ENCODE measurements at regions not wholly inside any gene's neighbourhood (a gene's known extent, or its start where the extent isn't known, plus 50 kb on each side); places are given as distances from the start of the nearest gene placed in this dataset.

DNA sequence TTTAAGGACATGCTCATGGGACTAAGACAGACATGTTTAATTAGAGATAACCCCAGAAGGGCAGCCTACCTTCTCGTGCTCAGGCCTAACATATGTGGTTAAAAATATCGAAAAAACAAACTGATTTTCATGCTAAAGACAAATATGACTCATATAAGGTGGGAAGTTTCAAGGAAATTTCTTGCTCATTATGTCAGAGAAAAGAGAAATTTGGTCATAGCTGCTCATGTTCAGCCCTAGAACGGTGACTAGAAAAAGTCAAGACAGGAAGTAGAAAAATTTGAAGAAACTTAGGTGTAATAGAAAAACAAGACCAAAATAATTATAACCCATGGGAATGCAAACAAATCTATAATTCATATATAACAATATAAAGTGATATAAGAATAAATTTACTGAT lies 120.6 kb downstream of the PRDM9 start:
- Mint-ChIP-seq H3K9me3 (peaks cover 5 to 26% (median 15%) of the 10 kb centered on the region in 5 donors), H3K4me1 (no peaks in the 10 kb centered on the region), H3K4me3 (no peak overlapping the region), H3K27ac (no peak overlapping the region), H3K27me3 (no peaks in the 10 kb centered on the region), H3K36me3 (no peaks in the 10 kb centered on the region)
- Histone ChIP-seq H3K4me1 (ENCODE audit: insufficient read depth, low read length) (no peaks in the 10 kb centered on the region), H3K36me3 (ENCODE audit: insufficient read depth, low read length) (no peaks in the 10 kb centered on the region), H3K27ac (ENCODE audit: low read depth, low read length) (no peak overlapping the region), H3K9me3 (ENCODE audit: low read length) (no peaks in the 10 kb centered on the region), H3K4me3 (ENCODE audit: low read length) (no peak overlapping the region), H3K27me3 (ENCODE audit: insufficient read depth, low read length, poor library complexity, severe bottlenecking) (no peaks in the 10 kb centered on the region)
- CTCF ChIA-PET: no interaction called here
- no peak for DNase-seq
- POLR2A ChIA-PET: no interaction called here

DNA sequence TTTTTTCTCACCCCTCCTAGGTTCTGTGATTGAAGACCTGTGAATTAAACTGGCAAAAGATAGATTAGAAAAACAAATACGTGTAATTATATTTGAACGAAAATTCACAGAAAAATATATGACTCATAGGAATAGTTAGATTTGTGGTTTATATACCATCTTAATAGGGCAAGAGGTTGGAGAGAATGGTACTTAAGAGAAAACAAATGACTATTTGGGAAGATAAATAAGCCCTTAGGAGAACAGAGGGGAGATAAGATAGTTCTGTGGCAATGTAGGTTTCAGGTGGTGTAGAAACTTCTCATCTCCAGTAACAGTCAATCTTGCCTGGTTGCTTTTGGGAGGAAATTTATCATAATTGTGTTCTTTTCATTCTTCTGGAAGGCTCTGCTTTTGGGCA lies 122.0 kb downstream of the PRDM9 start:
- DNase-seq: no peak
- CTCF ChIA-PET: no interaction called here
- Histone ChIP-seq H3K27me3 (ENCODE audit: insufficient read depth, low read length, poor library complexity, severe bottlenecking) (no peaks in the 10 kb centered on the region), H3K4me3 (ENCODE audit: low read length) (no peak overlapping the region), H3K36me3 (ENCODE audit: insufficient read depth, low read length) (no peaks in the 10 kb centered on the region), H3K27ac (ENCODE audit: low read depth, low read length) (no peak overlapping the region), H3K9me3 (ENCODE audit: low read length) (no peaks in the 10 kb centered on the region), H3K4me1 (ENCODE audit: insufficient read depth, low read length) (no peaks in the 10 kb centered on the region)
- Mint-ChIP-seq H3K27ac (no peak overlapping the region), H3K27me3 (no peaks in the 10 kb centered on the region), H3K4me3 (no peak overlapping the region), H3K36me3 (no peaks in the 10 kb centered on the region), H3K9me3 (peaks cover 5 to 21% (median 15%) of the 10 kb centered on the region in 5 donors), H3K4me1 (no peaks in the 10 kb centered on the region)
- POLR2A ChIA-PET: no interaction called here

DNA sequence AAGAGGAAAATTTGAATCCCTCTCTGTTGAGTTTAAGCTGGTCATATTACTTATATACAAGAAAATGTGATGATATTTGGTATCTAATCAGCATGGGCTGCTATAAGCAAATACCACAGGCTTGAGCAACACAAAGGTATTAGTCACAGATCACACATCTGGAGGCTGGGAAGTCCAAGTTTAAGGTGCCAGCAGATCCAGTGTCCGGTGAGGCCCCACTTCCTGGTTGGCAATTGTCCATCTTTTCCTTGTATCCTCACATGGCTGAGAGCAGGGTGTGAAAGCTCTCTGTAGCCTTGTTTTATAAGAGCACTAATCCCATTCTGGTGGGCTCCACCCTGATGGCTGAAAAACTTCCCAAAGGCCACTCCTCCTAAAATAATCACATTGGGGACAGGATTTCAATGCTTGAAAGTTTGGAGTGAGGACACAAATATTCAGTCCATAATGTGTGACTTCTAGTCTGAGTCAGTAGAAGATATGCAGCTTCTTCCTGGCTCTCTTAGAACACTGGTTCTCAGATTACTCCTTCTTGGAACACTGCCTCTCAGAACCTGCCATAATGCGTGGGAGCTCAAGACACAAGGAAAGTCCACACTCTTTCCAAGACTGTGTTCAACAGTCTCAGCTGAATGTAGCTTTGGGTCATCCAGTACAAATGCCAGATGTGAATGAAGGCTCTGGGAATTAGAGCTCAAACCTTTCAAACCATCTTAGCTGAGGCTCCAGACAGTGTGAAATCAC lies 124.1 kb downstream of the PRDM9 start:
- Mint-ChIP-seq H3K4me1 (no peaks in the 10 kb centered on the region), H3K4me3 (no peak overlapping the region), H3K27ac (no peak overlapping the region), H3K27me3 (no peaks in the 10 kb centered on the region), H3K9me3 (peaks cover 2 to 30% (median 26%) of the 10 kb centered on the region in 5 donors), H3K36me3 (no peaks in the 10 kb centered on the region)
- no peaks in the 10 kb centered on the region for H3K4me1 ChIP-seq (ENCODE audit: insufficient read depth, low read length)
- H3K27me3 ChIP-seq (ENCODE audit: insufficient read depth, low read length, poor library complexity, severe bottlenecking): no peaks in the 10 kb centered on the region
- H3K4me3 ChIP-seq (ENCODE audit: low read length): no peak overlapping the region
- H3K9me3 ChIP-seq (ENCODE audit: low read length): no peaks in the 10 kb centered on the region
- H3K36me3 ChIP-seq (ENCODE audit: insufficient read depth, low read length): no peaks in the 10 kb centered on the region
- no peak for DNase-seq
- ChIA-PET POLR2A (no interaction called here), CTCF (no interaction called here)
- no peak overlapping the region for H3K27ac ChIP-seq (ENCODE audit: low read depth, low read length)

DNA sequence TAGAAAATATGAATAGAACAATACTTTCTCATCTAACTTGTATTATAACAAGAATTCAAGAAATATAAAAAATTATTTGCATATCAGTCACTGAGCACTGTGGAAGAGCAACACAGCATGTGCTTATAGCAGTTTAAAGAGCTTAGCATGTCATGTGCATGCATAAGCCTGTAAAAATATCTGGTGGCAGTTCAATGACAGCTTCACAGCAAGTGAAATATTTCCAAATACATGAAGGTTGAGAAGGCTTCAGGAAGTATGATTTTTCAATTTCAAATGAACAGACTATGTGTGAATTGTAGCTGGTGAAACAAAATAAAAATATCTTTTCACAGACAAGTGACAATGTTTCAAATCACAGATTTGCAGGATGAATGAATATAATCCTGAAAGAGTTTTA lies 128.5 kb downstream of the PRDM9 start:
- Mint-ChIP-seq H3K36me3 (no peaks in the 10 kb centered on the region), H3K9me3 (peaks cover 6 to 27% (median 21%) of the 10 kb centered on the region in 5 donors), H3K27ac (no peak overlapping the region), H3K4me3 (no peak overlapping the region), H3K4me1 (no peaks in the 10 kb centered on the region), H3K27me3 (no peaks in the 10 kb centered on the region)
- H3K4me3 ChIP-seq (ENCODE audit: low read length): no peak overlapping the region
- H3K9me3 ChIP-seq (ENCODE audit: low read length): no peaks in the 10 kb centered on the region
- H3K27ac ChIP-seq (ENCODE audit: low read depth, low read length): no peak overlapping the region
- H3K27me3 ChIP-seq (ENCODE audit: insufficient read depth, low read length, poor library complexity, severe bottlenecking): no peaks in the 10 kb centered on the region
- no peaks in the 10 kb centered on the region for H3K4me1 ChIP-seq (ENCODE audit: insufficient read depth, low read length)
- POLR2A ChIA-PET: no interaction called here
- CTCF ChIA-PET: no interaction called here
- DNase-seq: no peak
- no peaks in the 10 kb centered on the region for H3K36me3 ChIP-seq (ENCODE audit: insufficient read depth, low read length)

DNA sequence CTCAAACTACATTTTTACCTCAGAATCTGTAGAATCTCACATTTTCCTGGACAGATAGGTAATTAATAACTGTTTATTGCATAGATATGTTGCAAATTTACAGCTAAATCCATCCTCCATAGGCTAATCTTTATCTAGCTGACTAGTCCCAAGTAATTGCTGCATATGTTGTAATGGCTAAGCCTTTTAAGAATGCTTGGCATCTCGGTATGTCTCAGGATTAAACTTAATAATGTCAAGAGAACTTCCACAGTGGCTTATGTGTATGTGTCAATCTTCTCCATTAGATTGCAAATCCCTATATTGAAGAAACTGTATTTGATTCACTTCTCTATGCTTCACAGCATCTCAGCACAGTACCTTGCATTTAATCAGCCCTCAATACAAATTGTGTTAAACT lies 131.9 kb downstream of the PRDM9 start:
- Histone ChIP-seq H3K36me3 (ENCODE audit: insufficient read depth, low read length) (no peaks in the 10 kb centered on the region), H3K9me3 (ENCODE audit: low read length) (no peaks in the 10 kb centered on the region), H3K4me3 (ENCODE audit: low read length) (no peak overlapping the region), H3K4me1 (ENCODE audit: insufficient read depth, low read length) (no peaks in the 10 kb centered on the region), H3K27me3 (ENCODE audit: insufficient read depth, low read length, poor library complexity, severe bottlenecking) (no peaks in the 10 kb centered on the region), H3K27ac (ENCODE audit: low read depth, low read length) (no peak overlapping the region)
- Mint-ChIP-seq H3K27ac (no peak overlapping the region), H3K4me3 (no peak overlapping the region), H3K36me3 (no peaks in the 10 kb centered on the region), H3K27me3 (no peaks in the 10 kb centered on the region), H3K4me1 (no peaks in the 10 kb centered on the region), H3K9me3 (peaks cover 7 to 43% (median 28%) of the 10 kb centered on the region in 5 donors)
- CTCF ChIA-PET: no interaction called here
- no peak for DNase-seq
- POLR2A ChIA-PET: no interaction called here

DNA sequence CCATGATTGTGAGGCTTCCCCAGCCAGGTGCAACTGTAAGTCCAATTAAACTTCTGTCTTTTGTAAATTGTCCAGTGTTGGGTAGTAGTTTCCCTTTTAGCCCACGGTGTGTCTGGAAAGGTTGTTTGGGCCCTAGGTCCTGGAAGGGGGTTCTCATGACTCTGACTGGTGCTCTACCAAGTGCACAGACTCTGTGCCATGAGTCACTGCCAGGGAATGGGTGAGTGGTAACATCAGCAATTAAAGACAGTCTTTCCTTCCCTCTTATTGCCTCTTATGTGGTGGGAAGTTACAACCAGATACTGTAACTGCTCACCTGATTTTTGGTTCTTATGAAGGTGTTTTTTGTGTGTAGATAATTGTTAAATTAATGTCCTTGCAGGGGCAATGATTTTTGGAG lies 141.2 kb downstream of the PRDM9 start:
- ChIA-PET POLR2A (no interaction called here), CTCF (no interaction called here)
- H3K4me3 ChIP-seq (ENCODE audit: low read length): no peak overlapping the region
- DNase-seq: no peak
- Mint-ChIP-seq H3K27me3 (no peaks in the 10 kb centered on the region), H3K9me3 (peaks cover 14 to 35% (median 18%) of the 10 kb centered on the region in 5 donors), H3K4me3 (no peak overlapping the region), H3K27ac (peak overlapping the region in 1 of 8 donors; percentile 4), H3K4me1 (no peaks in the 10 kb centered on the region), H3K36me3 (no peaks in the 10 kb centered on the region)
- no peaks in the 10 kb centered on the region for H3K4me1 ChIP-seq (ENCODE audit: insufficient read depth, low read length)
- no peaks in the 10 kb centered on the region for H3K9me3 ChIP-seq (ENCODE audit: low read length)
- H3K27ac ChIP-seq (ENCODE audit: low read depth, low read length): no peak overlapping the region
- no peaks in the 10 kb centered on the region for H3K36me3 ChIP-seq (ENCODE audit: insufficient read depth, low read length)
- H3K27me3 ChIP-seq (ENCODE audit: insufficient read depth, low read length, poor library complexity, severe bottlenecking): no peaks in the 10 kb centered on the region

DNA sequence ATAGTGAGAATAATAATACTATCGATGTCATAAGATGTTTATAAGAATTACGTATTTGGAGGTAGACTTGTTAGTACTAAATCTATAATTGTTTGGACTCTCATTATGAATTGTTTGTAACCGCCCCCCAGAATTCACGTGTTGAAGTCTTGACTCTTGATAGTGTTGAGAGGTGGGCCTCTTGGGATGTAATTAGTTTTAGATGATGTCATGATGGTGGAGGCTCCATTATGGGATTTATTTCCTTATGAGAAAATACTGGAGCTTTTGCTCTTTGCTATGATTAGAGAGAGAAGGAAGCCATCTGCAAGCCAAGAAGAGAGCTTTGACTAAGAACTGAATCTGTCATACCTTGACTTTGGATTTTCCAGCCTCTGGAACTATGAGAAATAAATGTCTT lies 142.2 kb downstream of the PRDM9 start:
- H3K27ac ChIP-seq (ENCODE audit: low read depth, low read length): no peak overlapping the region
- no peaks in the 10 kb centered on the region for H3K9me3 ChIP-seq (ENCODE audit: low read length)
- no peak overlapping the region for H3K4me3 Mint-ChIP-seq
- ChIA-PET POLR2A (no interaction called here), CTCF (no interaction called here)
- no peaks in the 10 kb centered on the region for H3K4me1 ChIP-seq (ENCODE audit: insufficient read depth, low read length)
- no peaks in the 10 kb centered on the region for H3K27me3 ChIP-seq (ENCODE audit: insufficient read depth, low read length, poor library complexity, severe bottlenecking)
- no peak overlapping the region for H3K27ac Mint-ChIP-seq
- no peaks in the 10 kb centered on the region for H3K36me3 ChIP-seq (ENCODE audit: insufficient read depth, low read length)
- H3K4me1 Mint-ChIP-seq: no peaks in the 10 kb centered on the region
- H3K4me3 ChIP-seq (ENCODE audit: low read length): no peak overlapping the region
- H3K36me3 Mint-ChIP-seq: no peaks in the 10 kb centered on the region
- DNase-seq: no peak
- H3K27me3 Mint-ChIP-seq: no peaks in the 10 kb centered on the region
- peaks cover 10 to 28% (median 21%) of the 10 kb centered on the region in 5 donors for H3K9me3 Mint-ChIP-seq

DNA sequence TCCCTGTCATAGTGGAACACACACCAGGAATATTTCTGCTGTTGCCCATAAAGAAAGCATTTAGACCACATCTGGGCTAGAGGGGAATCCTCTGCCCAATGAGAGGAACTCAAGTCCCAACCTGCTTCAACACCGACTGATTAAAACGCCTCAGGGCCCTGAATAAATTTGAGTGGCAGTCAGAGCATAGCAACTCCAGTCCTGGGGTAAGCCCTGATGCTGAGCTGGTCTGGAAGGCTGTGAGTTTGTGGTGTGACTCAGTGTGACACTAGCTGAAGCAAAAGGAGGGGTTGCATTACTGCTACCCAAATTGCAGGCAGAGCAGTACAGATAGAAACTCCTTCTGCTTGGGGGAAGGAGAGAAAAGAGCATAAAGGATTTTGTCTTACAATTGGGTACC lies 148.3 kb downstream of the PRDM9 start:
- CTCF ChIA-PET: no interaction called here

More for the DNA sequence above, 148.3 kb downstream of the PRDM9 start:
- no peak for DNase-seq
- H3K27me3 ChIP-seq (ENCODE audit: insufficient read depth, low read length, poor library complexity, severe bottlenecking): no peaks in the 10 kb centered on the region
- H3K9me3 ChIP-seq (ENCODE audit: low read length): no peaks in the 10 kb centered on the region
- peaks cover 2 to 25% (median 14%) of the 10 kb centered on the region in 5 donors for H3K9me3 Mint-ChIP-seq
- H3K4me1 Mint-ChIP-seq: no peaks in the 10 kb centered on the region
- POLR2A ChIA-PET: no interaction called here
- no peaks in the 10 kb centered on the region for H3K36me3 Mint-ChIP-seq
- H3K36me3 ChIP-seq (ENCODE audit: insufficient read depth, low read length): no peaks in the 10 kb centered on the region
- no peak overlapping the region for H3K4me3 Mint-ChIP-seq
- H3K4me1 ChIP-seq (ENCODE audit: insufficient read depth, low read length): no peaks in the 10 kb centered on the region
- H3K27ac Mint-ChIP-seq: no peak overlapping the region
- no peaks in the 10 kb centered on the region for H3K27me3 Mint-ChIP-seq
- H3K4me3 ChIP-seq (ENCODE audit: low read length): no peak overlapping the region
- no peak overlapping the region for H3K27ac ChIP-seq (ENCODE audit: low read depth, low read length)

Data from CD8-positive, alpha-beta memory T cell (primary cell).